Spinal cord (tissue), 9 donors: ENCODE measurements at regions not wholly inside any gene's neighbourhood (a gene's known extent, or its start where the extent isn't known, plus 50 kb on each side); places are given as distances from the start of the nearest gene placed in this dataset.

ENCODE experiments used
- DNase-seq, 6 donors: peaks; one replicate each; pipeline versions ENCODE4 v3.0.0 to v3.0.0-alpha.2; 2013 to 2015; ENCODE audit warnings: low spot score in 6 of 6, low read depth in 4 of 6
- H3K27ac ChIP-seq: one replicate; pipeline ENCODE4 v1.5.1; 2013; ENCODE audit warnings: low read depth, low read length, control low read depth
- H3K27me3 ChIP-seq: one replicate; pipeline ENCODE4 v1.6.1; 2013; ENCODE audit warnings: low read length; ENCODE audit not compliant: control insufficient read depth, insufficient read depth
- H3K36me3 ChIP-seq: one replicate; pipeline ENCODE4 v1.6.1; 2013; ENCODE audit warnings: low read length; ENCODE audit not compliant: control insufficient read depth, insufficient read depth
- H3K4me1 ChIP-seq: one replicate; pipeline ENCODE4 v1.6.1; 2013; ENCODE audit warnings: low read length; ENCODE audit not compliant: control insufficient read depth, insufficient read depth
- H3K4me3 ChIP-seq: one replicate; pipeline ENCODE4 v1.5.1; 2013; ENCODE audit warnings: low read depth, low read length, control low read depth
- H3K9me3 ChIP-seq: one replicate; pipeline ENCODE4 v1.6.1; 2013; ENCODE audit warnings: low read length; ENCODE audit not compliant: control insufficient read depth, insufficient read depth
- WGBS: methylation state at CpG from one replicate; pipeline ENCODE4 v1.1.5; 2013; ENCODE audit warnings: missing lambda C conversion rate; ENCODE audit not compliant: insufficient coverage; 5-methylcytosine and 5-hydroxymethylcytosine counted together
- donor health status: healthy.

GRCh38 chr2:77823028-77823427 lies 300.9 kb upstream of the LRRTM4 start:
- no peak overlapping the region for H3K4me3 ChIP-seq
- H3K27me3 ChIP-seq, result no peaks in the 10 kb centered on the region
- H3K9me3 ChIP-seq, result no peaks in the 10 kb centered on the region
- H3K36me3 ChIP-seq, result no peaks in the 10 kb centered on the region
- no peaks in the 10 kb centered on the region for H3K4me1 ChIP-seq
- H3K27ac ChIP-seq, result no peak overlapping the region
- DNase-seq, result no peak
- WGBS, result no CpG with 5 or more reads among the region's 2 CpGs

- no peaks in the 10 kb centered on the region for H3K4me1 ChIP-seq
- WGBS, result no CpG with 5 or more reads among the region's 2 CpGs
- peaks cover 13% of the 10 kb centered on the region for H3K9me3 ChIP-seq
- H3K36me3 ChIP-seq, result no peaks in the 10 kb centered on the region
- no peaks in the 10 kb centered on the region for H3K27me3 ChIP-seq
- H3K4me3 ChIP-seq, result no peak overlapping the region
- no peak for DNase-seq
- H3K27ac ChIP-seq, result no peak overlapping the region
Observed at GRCh38 chr2:77831060-77831459, 308.9 kb upstream of the LRRTM4 start.

GRCh38 chr2:77831471-77831870 lies 309.3 kb upstream of the LRRTM4 start:
- Histone ChIP-seq H3K27ac (no peak overlapping the region), H3K4me3 (no peak overlapping the region), H3K4me1 (no peaks in the 10 kb centered on the region), H3K36me3 (no peaks in the 10 kb centered on the region), H3K9me3 (peaks cover 13% of the 10 kb centered on the region), H3K27me3 (no peaks in the 10 kb centered on the region)
- no peak for DNase-seq
- WGBS, result 100% methylated on average over 1 of the region's 1 CpG

- H3K9me3 ChIP-seq, result peaks cover 13% of the 10 kb centered on the region
- no peaks in the 10 kb centered on the region for H3K36me3 ChIP-seq
- no peak for DNase-seq
- H3K4me1 ChIP-seq, result no peaks in the 10 kb centered on the region
- WGBS, result 0% methylated on average over 1 of the region's 1 CpG
- H3K27ac ChIP-seq, result no peak overlapping the region
- no peak overlapping the region for H3K4me3 ChIP-seq
- H3K27me3 ChIP-seq, result no peaks in the 10 kb centered on the region
Observed at GRCh38 chr2:77831898-77832297, 309.7 kb upstream of the LRRTM4 start.

GRCh38 chr2:77834360-77835002 lies 312.3 kb upstream of the LRRTM4 start:
- Histone ChIP-seq H3K4me1 (no peaks in the 10 kb centered on the region), H3K9me3 (peaks cover 13% of the 10 kb centered on the region), H3K27ac (no peak overlapping the region), H3K27me3 (no peaks in the 10 kb centered on the region), H3K36me3 (no peaks in the 10 kb centered on the region), H3K4me3 (no peak overlapping the region)
- DNase-seq, result no peak
- WGBS, result 80% methylated on average over 2 of the region's 3 CpGs

GRCh38 chr2:77838441-77838840 lies 316.3 kb upstream of the LRRTM4 start:
- H3K4me1 ChIP-seq, result no peaks in the 10 kb centered on the region
- no peak overlapping the region for H3K4me3 ChIP-seq
- peaks cover 8% of the 10 kb centered on the region for H3K9me3 ChIP-seq
- no peak overlapping the region for H3K27ac ChIP-seq
- H3K36me3 ChIP-seq, result no peaks in the 10 kb centered on the region
- no peaks in the 10 kb centered on the region for H3K27me3 ChIP-seq
- DNase-seq, result no peak

- DNase-seq, result no peak
- no peak overlapping the region for H3K4me3 ChIP-seq
- no peaks in the 10 kb centered on the region for H3K27me3 ChIP-seq
- H3K9me3 ChIP-seq, result peaks cover 7% of the 10 kb centered on the region
- no peaks in the 10 kb centered on the region for H3K36me3 ChIP-seq
- H3K27ac ChIP-seq, result no peak overlapping the region
- H3K4me1 ChIP-seq, result no peaks in the 10 kb centered on the region
Observed at GRCh38 chr2:77839102-77839501, 316.9 kb upstream of the LRRTM4 start.

- DNase-seq, result no peak
- no peaks in the 10 kb centered on the region for H3K36me3 ChIP-seq
- H3K4me3 ChIP-seq, result no peak overlapping the region
- H3K4me1 ChIP-seq, result no peaks in the 10 kb centered on the region
- H3K27me3 ChIP-seq, result no peaks in the 10 kb centered on the region
- no peaks in the 10 kb centered on the region for H3K9me3 ChIP-seq
- no peak overlapping the region for H3K27ac ChIP-seq
Observed at GRCh38 chr2:77862120-77862519, 339.9 kb upstream of the LRRTM4 start.

- no CpG with 5 or more reads among the region's 4 CpGs for WGBS
- no peaks in the 10 kb centered on the region for H3K4me1 ChIP-seq
- no peak for DNase-seq
- H3K27ac ChIP-seq, result no peak overlapping the region
- no peaks in the 10 kb centered on the region for H3K27me3 ChIP-seq
- H3K36me3 ChIP-seq, result no peaks in the 10 kb centered on the region
- no peak overlapping the region for H3K4me3 ChIP-seq
- H3K9me3 ChIP-seq, result no peaks in the 10 kb centered on the region
Observed at GRCh38 chr2:77864426-77864825, 342.2 kb upstream of the LRRTM4 start.

- WGBS, result 22% methylated on average over 1 of the region's 3 CpGs
- H3K4me3 ChIP-seq, result no peak overlapping the region
- no peaks in the 10 kb centered on the region for H3K27me3 ChIP-seq
- no peaks in the 10 kb centered on the region for H3K4me1 ChIP-seq
- H3K36me3 ChIP-seq, result no peaks in the 10 kb centered on the region
- H3K9me3 ChIP-seq, result no peaks in the 10 kb centered on the region
- DNase-seq, result no peak
- no peak overlapping the region for H3K27ac ChIP-seq
Observed at GRCh38 chr2:77866661-77867060, 344.5 kb upstream of the LRRTM4 start.
